OCI-LY3 (cell line): ENCODE measurements at regions not wholly inside any gene's neighbourhood (a gene's known extent, or its start where the extent isn't known, plus 50 kb on each side); places are given as distances from the start of the nearest gene placed in this dataset.

Source experiments
- H2AFZ ChIP-seq: fragments of 200-600, 300-600 bp; shearing (Covaris generic); 2 replicates; pipeline ENCODE4 v1.6.0; 2014; ENCODE audit warnings: antibody characterized with exemption, low read depth, low read length
- H3K27ac ChIP-seq: fragments of 200-600, 300-600 bp; sonication (generic); 2 replicates; pipeline ENCODE4 v1.5.1; 2014; ENCODE audit warnings: mild to moderate bottlenecking, low read length, moderate library complexity, mixed read lengths
- H3K27me3 ChIP-seq: fragments of 200-600, 300-600 bp; sonication (generic); 2 replicates; pipeline ENCODE4 v1.6.1; 2014; ENCODE audit warnings: low read depth, low read length, mixed read lengths
- H3K36me3 ChIP-seq: fragments of 200-600, 300-600 bp; sonication (generic); replicated peaks from 2 replicates; pipeline ENCODE3; 2014; ENCODE audit warnings: low read depth, low read length, mixed read lengths
- H3K4me1 ChIP-seq: fragments of 300-600, 200-600 bp; sonication (generic); 2 replicates; pipeline ENCODE4 v1.6.1; 2014; ENCODE audit warnings: low read length, mixed read lengths
- H3K4me2 ChIP-seq: fragments of 200-600, 300-600 bp; sonication (generic); 2 replicates; pipeline ENCODE4 v1.6.1; 2014; ENCODE audit warnings: low read length, mixed read lengths
- H3K4me3 ChIP-seq: fragments of 300-600, 200-600 bp; sonication (generic); 2 replicates; pipeline ENCODE4 v1.5.1; 2014; ENCODE audit warnings: antibody characterized with exemption, mild to moderate bottlenecking, low read length, moderate library complexity
- H3K79me2 ChIP-seq: fragments of 300-600, 200-600 bp; shearing (Covaris generic); 2 replicates; pipeline ENCODE4 v1.6.1; 2014; ENCODE audit warnings: mild to moderate bottlenecking, low read length, mixed read lengths
- H3K9ac ChIP-seq: fragments of 300-600, 200-600 bp; shearing (Covaris generic); 2 replicates; pipeline ENCODE4 v1.6.0; 2014; ENCODE audit warnings: mild to moderate bottlenecking, low read length, moderate library complexity
- H3K9me3 ChIP-seq: fragments of 200-600, 300-600 bp; shearing (Covaris generic); 2 replicates; pipeline ENCODE4 v1.6.1; 2014; ENCODE audit warnings: low read length, mixed read lengths; ENCODE audit not compliant: insufficient read depth
- H4K20me1 ChIP-seq: fragments of 200-600, 300-600 bp; sonication (generic); 2 replicates; pipeline ENCODE4 v1.6.1; 2016; ENCODE audit warnings: low read length, mixed read lengths; ENCODE audit not compliant: insufficient read depth
- CTCF ChIP-seq: fragments of 200-600, 300-600 bp; sonication (generic); IDR thresholded peaks from 2 replicates; pipeline ENCODE4 v1.5.1; 2014; ENCODE audit warnings: antibody characterized with exemption, low read length, low read depth
- EZH2phosphoT487 ChIP-seq: fragments of 200-600 bp; shearing (Covaris generic); IDR thresholded peaks from 2 replicates; pipeline ENCODE4 v1.6.1; 2018; ENCODE audit warnings: antibody characterized with exemption, mixed run types, low read depth

GRCh38 chrX:139106069-139106468 is 394.6 kb upstream of the FGF13 start:
- H3K79me2 ChIP-seq: no peaks in the 10 kb centered on the region
- no peaks in the 10 kb centered on the region for H3K36me3 ChIP-seq
- no peaks in the 10 kb centered on the region for H3K4me1 ChIP-seq
- H3K9ac ChIP-seq: no peak overlapping the region
- H3K27me3 ChIP-seq: no peaks in the 10 kb centered on the region
- no peak overlapping the region for H3K4me2 ChIP-seq
- no peak overlapping the region for H3K27ac ChIP-seq
- no peak overlapping the region for H2AFZ ChIP-seq
- H4K20me1 ChIP-seq: no peaks in the 10 kb centered on the region
- no peaks in the 10 kb centered on the region for H3K9me3 ChIP-seq
- H3K4me3 ChIP-seq: no peak overlapping the region
- TF ChIP-seq EZH2phosphoT487: no peak
- no peak for TF ChIP-seq CTCF

GRCh38 chrX:139094671-139095592 is 383.4 kb upstream of the FGF13 start:
- no peak overlapping the region for H3K9ac ChIP-seq
- H3K27ac ChIP-seq: no peak overlapping the region
- H2AFZ ChIP-seq: no peak overlapping the region
- H3K4me1 ChIP-seq: no peaks in the 10 kb centered on the region
- H3K9me3 ChIP-seq: no peaks in the 10 kb centered on the region
- H3K27me3 ChIP-seq: no peaks in the 10 kb centered on the region
- H3K79me2 ChIP-seq: no peaks in the 10 kb centered on the region
- no peak overlapping the region for H3K4me2 ChIP-seq
- H3K4me3 ChIP-seq: no peak overlapping the region
- H4K20me1 ChIP-seq: no peaks in the 10 kb centered on the region
- no peaks in the 10 kb centered on the region for H3K36me3 ChIP-seq
- TF ChIP-seq CTCF: no peak
- no peak for TF ChIP-seq EZH2phosphoT487

GRCh38 chrX:139093201-139093600 is 381.7 kb upstream of the FGF13 start:
- H3K9me3 ChIP-seq: no peaks in the 10 kb centered on the region
- no peaks in the 10 kb centered on the region for H3K36me3 ChIP-seq
- H4K20me1 ChIP-seq: no peaks in the 10 kb centered on the region
- H3K4me2 ChIP-seq: no peak overlapping the region
- H3K4me1 ChIP-seq: no peaks in the 10 kb centered on the region
- no peaks in the 10 kb centered on the region for H3K27me3 ChIP-seq
- no peaks in the 10 kb centered on the region for H3K79me2 ChIP-seq
- no peak overlapping the region for H3K27ac ChIP-seq
- no peak overlapping the region for H2AFZ ChIP-seq
- TF ChIP-seq CTCF (no peak), EZH2phosphoT487 (no peak)
- no peak overlapping the region for H3K9ac ChIP-seq
- no peak overlapping the region for H3K4me3 ChIP-seq

- Histone ChIP-seq H3K4me1 (no peaks in the 10 kb centered on the region), H2AFZ (no peak overlapping the region), H3K36me3 (no peaks in the 10 kb centered on the region), H4K20me1 (no peaks in the 10 kb centered on the region), H3K27ac (no peak overlapping the region), H3K9ac (no peak overlapping the region), H3K79me2 (no peaks in the 10 kb centered on the region), H3K4me2 (no peak overlapping the region), H3K9me3 (no peaks in the 10 kb centered on the region), H3K4me3 (no peak overlapping the region), H3K27me3 (no peaks in the 10 kb centered on the region)
- TF ChIP-seq CTCF: no peak
- no peak for TF ChIP-seq EZH2phosphoT487
Observed at GRCh38 chrX:139091878-139092277, 380.4 kb upstream of the FGF13 start.
